Liver (tissue), 3 donors: ENCODE measurements at regions not wholly inside any gene's neighbourhood (a gene's known extent, or its start where the extent isn't known, plus 50 kb on each side); places are given as distances from the start of the nearest gene placed in this dataset.

ENCODE experiments used
- CTCF ChIP-seq: fragments of 150-350 bp; IDR thresholded peaks from 2 replicates; pipeline ENCODE4 v1.5.1; 2017; ENCODE audit warnings: improper control_type of control experiment, low read depth, low read length; ENCODE audit not compliant: missing input control
- EGR1 ChIP-seq, 2 donors: IDR thresholded peaks; 2 replicates each; pipeline ENCODE4 v1.6.1; 2016 to 2018; ENCODE audit warnings: antibody characterized with exemption in 2 of 2, low read depth in 2 of 2
- RXRA ChIP-seq, 2 donors: IDR thresholded peaks; 2 replicates each; pipeline ENCODE4 v1.6.1; 2017 to 2018; ENCODE audit warnings: antibody characterized with exemption in 2 of 2, mild to moderate bottlenecking in 1 of 2
- SP1 ChIP-seq: IDR thresholded peaks from 2 replicates; pipeline ENCODE4 v1.6.1; 2018; ENCODE audit warnings: antibody characterized with exemption, mild to moderate bottlenecking
- donor health status: healthy.
- donor health status: healthy.

GRCh38 chr2:180625006-180625844, 355.2 kb upstream of the UBE2E3 start:
- no peak for TF ChIP-seq CTCF
- no peak for TF ChIP-seq SP1
- no peak for TF ChIP-seq RXRA (IDR thresholded peaks at IDR 0.05)
- TF ChIP-seq EGR1 (IDR thresholded peaks at IDR 0.05; ENCODE audit: low read depth in 2 of 2), result no peak
